ENCODE measurements at regions not wholly inside any gene's neighbourhood (a gene's known extent, or its start where the extent isn't known, plus 50 kb on each side); places are given as distances from the start of the nearest gene placed in this dataset.
"Not testable (repeated sequence)": the region's sequence is repeated elsewhere in the genome, so short reads cannot be mapped to it uniquely, and the experiment has no call there.

DNA sequence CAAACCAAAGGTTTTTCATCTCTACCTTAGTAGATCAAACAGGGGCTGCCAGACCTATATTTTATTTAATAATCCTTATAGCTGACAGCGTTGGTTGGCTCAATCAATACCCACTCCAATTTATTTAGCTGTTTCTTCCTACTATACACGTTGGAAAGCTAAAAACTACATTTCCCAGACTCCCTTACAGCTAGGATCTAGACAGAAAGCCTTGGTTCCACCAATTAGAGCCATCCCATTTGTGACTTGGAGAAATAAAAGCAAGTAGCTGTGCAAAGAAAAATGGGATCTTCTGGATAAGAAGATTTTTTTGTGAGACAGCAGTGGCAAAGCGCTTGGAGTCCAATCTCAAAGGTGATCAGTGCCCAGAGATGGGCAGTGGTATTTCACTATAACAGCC lies 331.3 kb upstream of the MEIS1 start:
- H3K36me3 ChIP-seq (ENCODE audit: control insufficient read depth, insufficient read depth, low read length), result no peaks in the 10 kb centered on the region
- no peak for DNase-seq (ENCODE audit: low read depth in 4 of 6, low spot score in 6 of 6)
- no peaks in the 10 kb centered on the region for H3K4me1 ChIP-seq (ENCODE audit: control insufficient read depth, insufficient read depth, low read length)
- no peak overlapping the region for H3K4me3 ChIP-seq (ENCODE audit: low read depth, low read length)
- H3K27me3 ChIP-seq (ENCODE audit: control insufficient read depth, insufficient read depth, low read length), result no peaks in the 10 kb centered on the region
- WGBS (ENCODE audit: insufficient coverage), result 100% methylated on average over 1 of the region's 3 CpGs
- no peak overlapping the region for H3K27ac ChIP-seq (ENCODE audit: low read depth, low read length)
- no peaks in the 10 kb centered on the region for H3K9me3 ChIP-seq (ENCODE audit: control insufficient read depth, insufficient read depth, low read length)

DNA sequence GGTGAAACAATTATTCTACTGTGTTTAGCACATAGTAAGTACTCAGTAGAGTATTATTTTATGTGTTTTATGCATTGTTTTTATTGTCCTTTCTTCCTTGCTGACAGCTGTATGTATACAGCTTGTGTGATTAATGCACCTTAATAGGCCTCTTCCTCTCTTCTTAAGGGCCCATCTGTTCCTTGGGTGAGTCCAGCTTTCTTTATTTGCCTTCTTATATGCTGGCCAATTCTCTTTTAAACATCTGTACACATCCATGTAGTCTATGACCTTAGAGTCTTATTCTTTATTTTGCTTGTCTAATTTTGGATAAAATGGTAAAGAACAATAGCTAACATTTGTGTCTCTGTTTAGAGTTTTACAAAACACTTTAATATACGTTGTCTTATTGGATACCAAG lies 333.7 kb upstream of the MEIS1 start:
- Histone ChIP-seq H3K4me3 (ENCODE audit: low read depth, low read length) (no peak overlapping the region), H3K36me3 (ENCODE audit: control insufficient read depth, insufficient read depth, low read length) (no peaks in the 10 kb centered on the region), H3K27ac (ENCODE audit: low read depth, low read length) (no peak overlapping the region), H3K9me3 (ENCODE audit: control insufficient read depth, insufficient read depth, low read length) (no peaks in the 10 kb centered on the region), H3K27me3 (ENCODE audit: control insufficient read depth, insufficient read depth, low read length) (no peaks in the 10 kb centered on the region), H3K4me1 (ENCODE audit: control insufficient read depth, insufficient read depth, low read length) (no peaks in the 10 kb centered on the region)
- WGBS (ENCODE audit: insufficient coverage), result no CpG with 5 or more reads among the region's 1 CpG
- no peak for DNase-seq (ENCODE audit: low read depth in 4 of 6, low spot score in 6 of 6)

DNA sequence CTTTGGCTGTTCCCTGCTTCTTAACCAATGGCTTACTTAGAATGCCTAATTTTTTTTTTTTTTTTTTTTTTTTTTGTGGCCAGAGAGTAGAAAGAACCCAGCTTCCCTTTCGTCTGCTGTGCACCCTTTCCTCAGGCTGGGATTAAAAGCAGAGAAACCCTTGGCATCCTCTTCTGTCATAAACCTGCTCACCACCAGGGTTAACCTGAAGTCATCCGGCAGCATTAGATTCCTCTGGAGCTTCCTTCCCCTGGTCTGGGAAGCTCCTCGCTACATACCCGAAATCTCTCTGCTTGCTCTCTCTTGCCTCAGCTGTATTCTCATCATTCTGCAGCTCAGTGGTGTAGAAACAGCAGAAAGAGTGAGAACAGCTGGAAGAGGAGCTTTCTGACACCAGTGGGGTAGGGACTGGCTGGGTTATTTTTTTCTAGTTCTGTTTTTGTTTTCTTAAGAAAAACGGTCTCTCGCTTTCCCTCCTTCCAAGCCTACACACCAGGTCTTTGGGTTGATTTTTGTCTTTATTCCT lies 339.0 kb upstream of the MEIS1 start:
- Histone ChIP-seq H3K36me3 (ENCODE audit: control insufficient read depth, insufficient read depth, low read length) (no peaks in the 10 kb centered on the region), H3K4me1 (ENCODE audit: control insufficient read depth, insufficient read depth, low read length) (no peaks in the 10 kb centered on the region), H3K9me3 (ENCODE audit: control insufficient read depth, insufficient read depth, low read length) (no peaks in the 10 kb centered on the region), H3K27ac (ENCODE audit: low read depth, low read length) (no peak overlapping the region), H3K4me3 (ENCODE audit: low read depth, low read length) (no peak overlapping the region), H3K27me3 (ENCODE audit: control insufficient read depth, insufficient read depth, low read length) (no peaks in the 10 kb centered on the region)
- 80% methylated on average over 1 of the region's 6 CpGs for WGBS (ENCODE audit: insufficient coverage)
- no peak for DNase-seq (ENCODE audit: low read depth in 4 of 6, low spot score in 6 of 6)

- H3K9me3 ChIP-seq (ENCODE audit: control insufficient read depth, insufficient read depth, low read length); H3K4me1 ChIP-seq (ENCODE audit: control insufficient read depth, insufficient read depth, low read length); H3K27ac ChIP-seq (ENCODE audit: low read depth, low read length); H3K4me3 ChIP-seq (ENCODE audit: low read depth, low read length); H3K36me3 ChIP-seq (ENCODE audit: control insufficient read depth, insufficient read depth, low read length); H3K27me3 ChIP-seq (ENCODE audit: control insufficient read depth, insufficient read depth, low read length); DNase-seq (ENCODE audit: low read depth in 4 of 6, low spot score in 6 of 6): not testable (repeated sequence)
- WGBS (ENCODE audit: insufficient coverage), result no CpG with 5 or more reads among the region's 2 CpGs
Observed at GRCh38 chr2:66094689-66095088, 340.2 kb upstream of the MEIS1 start.

GRCh38 chr2:66093371-66093770 lies 341.6 kb upstream of the MEIS1 start:
- no peak for DNase-seq (ENCODE audit: low read depth in 4 of 6, low spot score in 6 of 6)
- Histone ChIP-seq H3K36me3 (ENCODE audit: control insufficient read depth, insufficient read depth, low read length) (no peaks in the 10 kb centered on the region), H3K27me3 (ENCODE audit: control insufficient read depth, insufficient read depth, low read length) (no peaks in the 10 kb centered on the region), H3K4me3 (ENCODE audit: low read depth, low read length) (no peak overlapping the region), H3K27ac (ENCODE audit: low read depth, low read length) (no peak overlapping the region), H3K4me1 (ENCODE audit: control insufficient read depth, insufficient read depth, low read length) (no peaks in the 10 kb centered on the region), H3K9me3 (ENCODE audit: control insufficient read depth, insufficient read depth, low read length) (no peaks in the 10 kb centered on the region)
- no CpG with 5 or more reads among the region's 1 CpG for WGBS (ENCODE audit: insufficient coverage)

- no peak overlapping the region for H3K4me3 ChIP-seq (ENCODE audit: low read depth, low read length)
- no peaks in the 10 kb centered on the region for H3K4me1 ChIP-seq (ENCODE audit: control insufficient read depth, insufficient read depth, low read length)
- H3K27ac ChIP-seq (ENCODE audit: low read depth, low read length), result no peak overlapping the region
- H3K9me3 ChIP-seq (ENCODE audit: control insufficient read depth, insufficient read depth, low read length), result peaks cover 2% of the 10 kb centered on the region
- WGBS (ENCODE audit: insufficient coverage), result 80% methylated on average over 1 of the region's 9 CpGs
- DNase-seq (ENCODE audit: low read depth in 4 of 6, low spot score in 6 of 6), result no peak
- H3K27me3 ChIP-seq (ENCODE audit: control insufficient read depth, insufficient read depth, low read length), result no peaks in the 10 kb centered on the region
- H3K36me3 ChIP-seq (ENCODE audit: control insufficient read depth, insufficient read depth, low read length), result no peaks in the 10 kb centered on the region
Observed at GRCh38 chr2:66084948-66085590, 349.9 kb upstream of the MEIS1 start.

DNA sequence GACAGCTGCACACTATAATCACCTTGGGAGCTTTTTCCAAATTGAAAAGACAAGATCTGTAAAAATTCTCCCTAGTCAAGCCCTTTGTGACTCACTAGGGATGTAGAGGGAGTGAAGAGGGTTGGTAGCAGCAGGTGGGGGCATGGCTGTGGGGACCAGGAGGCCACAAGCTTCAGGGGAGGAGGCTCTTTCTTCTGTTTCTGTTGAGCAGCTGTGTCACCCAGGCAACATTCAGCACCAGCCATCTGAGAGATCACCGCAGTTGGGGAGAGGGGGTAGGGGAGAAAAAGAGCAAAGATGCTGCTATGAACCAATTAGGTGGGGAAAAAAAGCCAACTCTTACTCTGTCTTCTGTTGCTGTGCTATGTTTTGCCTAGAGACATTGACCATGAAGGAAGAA lies 352.3 kb upstream of the MEIS1 start:
- WGBS (ENCODE audit: insufficient coverage), result no CpG with 5 or more reads among the region's 1 CpG
- Histone ChIP-seq H3K27ac (ENCODE audit: low read depth, low read length) (no peak overlapping the region), H3K4me3 (ENCODE audit: low read depth, low read length) (no peak overlapping the region), H3K9me3 (ENCODE audit: control insufficient read depth, insufficient read depth, low read length) (peaks cover 2% of the 10 kb centered on the region), H3K4me1 (ENCODE audit: control insufficient read depth, insufficient read depth, low read length) (no peaks in the 10 kb centered on the region), H3K36me3 (ENCODE audit: control insufficient read depth, insufficient read depth, low read length) (no peaks in the 10 kb centered on the region), H3K27me3 (ENCODE audit: control insufficient read depth, insufficient read depth, low read length) (no peaks in the 10 kb centered on the region)
- peak in 1 of 6 donors; percentile 21 for DNase-seq (ENCODE audit: low read depth in 4 of 6, low spot score in 6 of 6)

GRCh38 chr2:66080127-66080526 lies 354.8 kb upstream of the MEIS1 start:
- Histone ChIP-seq H3K4me1 (ENCODE audit: control insufficient read depth, insufficient read depth, low read length) (no peaks in the 10 kb centered on the region), H3K9me3 (ENCODE audit: control insufficient read depth, insufficient read depth, low read length) (no peaks in the 10 kb centered on the region), H3K4me3 (ENCODE audit: low read depth, low read length) (no peak overlapping the region), H3K27ac (ENCODE audit: low read depth, low read length) (no peak overlapping the region), H3K27me3 (ENCODE audit: control insufficient read depth, insufficient read depth, low read length) (no peaks in the 10 kb centered on the region), H3K36me3 (ENCODE audit: control insufficient read depth, insufficient read depth, low read length) (no peaks in the 10 kb centered on the region)
- 53% methylated on average over 3 of the region's 5 CpGs for WGBS (ENCODE audit: insufficient coverage)
- DNase-seq (ENCODE audit: low read depth in 4 of 6, low spot score in 6 of 6), result peak in 1 of 6 donors; percentile 67

GRCh38 chr2:66073172-66073571 lies 361.8 kb upstream of the MEIS1 start:
- Histone ChIP-seq H3K4me3 (ENCODE audit: low read depth, low read length) (no peak overlapping the region), H3K9me3 (ENCODE audit: control insufficient read depth, insufficient read depth, low read length) (no peaks in the 10 kb centered on the region), H3K27ac (ENCODE audit: low read depth, low read length) (no peak overlapping the region), H3K4me1 (ENCODE audit: control insufficient read depth, insufficient read depth, low read length) (peaks cover 3% of the 10 kb centered on the region), H3K27me3 (ENCODE audit: control insufficient read depth, insufficient read depth, low read length) (peaks cover 2% of the 10 kb centered on the region), H3K36me3 (ENCODE audit: control insufficient read depth, insufficient read depth, low read length) (no peaks in the 10 kb centered on the region)
- DNase-seq (ENCODE audit: low read depth in 4 of 6, low spot score in 6 of 6), result no peak
- WGBS (ENCODE audit: insufficient coverage), result 68% methylated on average over 4 of the region's 4 CpGs
